OCI-LY1 (cell line): ENCODE measurements at regions not wholly inside any gene's neighbourhood (a gene's known extent, or its start where the extent isn't known, plus 50 kb on each side); places are given as distances from the start of the nearest gene placed in this dataset.

Experiments used
- H2AFZ ChIP-seq: fragments of 200-600 bp; sonication (generic), shearing (Covaris generic); 2 replicates; pipeline ENCODE4 v1.6.0; 2014; ENCODE audit warnings: antibody characterized with exemption, mild to moderate bottlenecking, low read length
- H3F3A ChIP-seq: fragments of 200-600 bp; sonication (generic), shearing (Covaris generic); 2 replicates; pipeline ENCODE4 v1.6.0; 2014; ENCODE audit warnings: mild to moderate bottlenecking, antibody characterized with exemption, low read length, moderate library complexity; ENCODE audit not compliant: insufficient read depth
- H3K27ac ChIP-seq: fragments of 200-600 bp; sonication (generic); 2 replicates; pipeline ENCODE4 v1.5.1; 2014; ENCODE audit warnings: low read length, mixed run types, mild to moderate bottlenecking, low read depth; ENCODE audit not compliant: poor library complexity, severe bottlenecking
- H3K27me3 ChIP-seq: fragments of 200-600 bp; sonication (generic); 2 replicates; pipeline ENCODE4 v1.6.0; 2014; ENCODE audit warnings: antibody characterized with exemption, mild to moderate bottlenecking, low read length, moderate library complexity; ENCODE audit not compliant: insufficient read depth
- H3K36me3 ChIP-seq: fragments of 200-600 bp; sonication (generic); 2 replicates; pipeline ENCODE4 v1.6.1; 2014; ENCODE audit warnings: mild to moderate bottlenecking, antibody characterized with exemption, low read length, moderate library complexity, mixed read lengths; ENCODE audit not compliant: insufficient read depth
- H3K4me1 ChIP-seq: fragments of 200-600 bp; sonication (generic); 2 replicates; pipeline ENCODE4 v1.5.1; 2014; ENCODE audit warnings: mild to moderate bottlenecking, low read length, moderate library complexity; ENCODE audit not compliant: insufficient read depth, severe bottlenecking
- H3K4me2 ChIP-seq: fragments of 200-600 bp; sonication (generic), shearing (Covaris generic); 2 replicates; pipeline ENCODE4 v1.6.1; 2014; ENCODE audit warnings: low read length
- H3K4me3 ChIP-seq: fragments of 200-600 bp; sonication (generic); 2 replicates; pipeline ENCODE4 v1.5.1; 2014; ENCODE audit warnings: low read length, low read depth, mild to moderate bottlenecking, mixed read lengths; ENCODE audit not compliant: poor library complexity, severe bottlenecking
- H3K79me2 ChIP-seq: fragments of 200-600 bp; shearing (Covaris generic); 2 replicates; pipeline ENCODE4 v1.6.1; 2016; ENCODE audit warnings: mixed run types, low read length, mixed read lengths; ENCODE audit not compliant: insufficient read depth
- H3K9ac ChIP-seq: fragments of 200-600 bp; sonication (generic), shearing (Covaris generic); 2 replicates; pipeline ENCODE4 v1.6.1; 2014; ENCODE audit warnings: mild to moderate bottlenecking, low read length, mixed read lengths
- H3K9me2 ChIP-seq: fragments of 200-600 bp; sonication (generic), shearing (Covaris generic); 2 replicates; pipeline ENCODE4 v1.6.1; 2014; ENCODE audit warnings: low read depth, mild to moderate bottlenecking, low read length, mixed read lengths
- H3K9me3 ChIP-seq: fragments of 200-600 bp; shearing (Covaris generic); 2 replicates; pipeline ENCODE4 v1.6.1; 2014; ENCODE audit warnings: low read length, mixed read lengths
- H4K20me1 ChIP-seq: fragments of 200-600 bp; sonication (generic), shearing (Covaris generic); 2 replicates; pipeline ENCODE4 v1.6.0; 2016; ENCODE audit warnings: mild to moderate bottlenecking, low read length; ENCODE audit not compliant: insufficient read depth
- CTCF ChIP-seq: fragments of 200-600 bp; sonication (generic), shearing (Covaris generic); IDR thresholded peaks from 2 replicates; pipeline ENCODE4 v1.5.1; 2017; ENCODE audit warnings: mild to moderate bottlenecking, antibody characterized with exemption, low read length, moderate library complexity, mixed read lengths
- EZH2 ChIP-seq: fragments of 200-600 bp; sonication (generic), shearing (Covaris generic); IDR thresholded peaks from 2 replicates; pipeline ENCODE4 v1.8.0; 2017; ENCODE audit warnings: borderline replicate concordance, mixed run types, mild to moderate bottlenecking, antibody characterized with exemption, low read length, moderate library complexity, mixed read lengths

GRCh38 chr3:148084931-148085330, 612.8 kb upstream of the AGTR1 start:
- Histone ChIP-seq H3K27me3 (no peaks in the 10 kb centered on the region), H3K4me2 (peak overlapping the region; percentile 57), H3K4me1 (peaks cover 78% of the 10 kb centered on the region), H4K20me1 (no peaks in the 10 kb centered on the region), H3K9me2 (no peaks in the 10 kb centered on the region), H3K79me2 (no peaks in the 10 kb centered on the region), H3K27ac (peak overlapping the region; percentile 91), H2AFZ (peak overlapping the region; percentile 55; the same call in 1 of the 2 replicates), H3K36me3 (no peaks in the 10 kb centered on the region), H3K9me3 (no peaks in the 10 kb centered on the region), H3F3A (no peaks in the 10 kb centered on the region), H3K9ac (peak overlapping the region; percentile 43), H3K4me3 (peak overlapping the region; percentile 38)
- TF ChIP-seq EZH2 = no peak
- no peak for TF ChIP-seq CTCF

GRCh38 chr3:148087601-148088371, 609.9 kb upstream of the AGTR1 start:
- H3K4me2 ChIP-seq = peak overlapping the region; percentile 1; the same call in 1 of the 2 replicates
- no peaks in the 10 kb centered on the region for H3F3A ChIP-seq

GRCh38 chr3:148089171-148089570, 608.5 kb upstream of the AGTR1 start:
- Histone ChIP-seq H3K36me3 (no peaks in the 10 kb centered on the region), H3K27me3 (no peaks in the 10 kb centered on the region), H2AFZ (no peak overlapping the region), H3K79me2 (no peaks in the 10 kb centered on the region), H3K27ac (peak overlapping the region; percentile 58), H3K4me1 (peaks cover 61% of the 10 kb centered on the region), H3K9me2 (no peaks in the 10 kb centered on the region), H3K9ac (no peak overlapping the region), H4K20me1 (no peaks in the 10 kb centered on the region), H3K9me3 (no peaks in the 10 kb centered on the region), H3F3A (no peaks in the 10 kb centered on the region), H3K4me3 (no peak overlapping the region), H3K4me2 (no peak overlapping the region)
- TF ChIP-seq EZH2 = no peak
- no peak for TF ChIP-seq CTCF

More at GRCh38 chr3:148087601-148088371, 609.9 kb upstream of the AGTR1 start:
- no peaks in the 10 kb centered on the region for H3K9me2 ChIP-seq
- H3K36me3 ChIP-seq = no peaks in the 10 kb centered on the region
- H3K27ac ChIP-seq = peak overlapping the region; percentile 58
- no peak overlapping the region for H2AFZ ChIP-seq
- no peaks in the 10 kb centered on the region for H4K20me1 ChIP-seq
- no peaks in the 10 kb centered on the region for H3K9me3 ChIP-seq
- no peak overlapping the region for H3K9ac ChIP-seq
- H3K27me3 ChIP-seq = no peaks in the 10 kb centered on the region
- H3K4me3 ChIP-seq = no peak overlapping the region
- TF ChIP-seq CTCF (no peak), EZH2 (no peak)
- peaks cover 74% of the 10 kb centered on the region for H3K4me1 ChIP-seq
- no peaks in the 10 kb centered on the region for H3K79me2 ChIP-seq
